ENCODE measurements at regions not wholly inside any gene's neighbourhood (a gene's known extent, or its start where the extent isn't known, plus 50 kb on each side); places are given as distances from the start of the nearest gene placed in this dataset.

- 82% methylated on average over 3 of the region's 3 CpGs; no CpG with 5 or more reads in 1 of the 2 experiments for WGBS, 2 experiments (ENCODE audit: extremely low coverage in 1 of 2, insufficient coverage in 1 of 2, insufficient read length in 1 of 2, insufficient replicate concordance in 2 of 2, low coverage in 1 of 2, low lambda C conversion rate in 2 of 2, missing lambda C conversion rate in 1 of 2)
- H3K4me1 ChIP-seq (replicated peaks in 1 of 4; ENCODE audit: control insufficient read depth in 3 of 4, insufficient read depth in 4 of 4, low read length in 3 of 4) = no peaks in the 10 kb centered on the region
- no peak for FAIRE-seq
- H3K36me3 ChIP-seq (ENCODE audit: control insufficient read depth in 2 of 4, insufficient read depth in 4 of 4, low read length in 3 of 4) = no peaks in the 10 kb centered on the region
- H3K9ac ChIP-seq (replicated peaks in 1 of 4; ENCODE audit: extremely low read depth in 1 of 4, low read depth in 3 of 4, low read length in 3 of 4) = no peak overlapping the region
- H3K4ac ChIP-seq (replicated peaks; ENCODE audit: insufficient read length, low read depth, low read length) = no peak overlapping the region
- H4K8ac ChIP-seq (ENCODE audit: extremely low read depth, insufficient read depth, low read length) = no peak overlapping the region
- no peak for DNase-seq (ENCODE audit: low read depth in 1 of 2, low spot score in 2 of 2)
- no peaks in the 10 kb centered on the region for H4K20me1 ChIP-seq (replicated peaks in 1 of 2; ENCODE audit: control insufficient read depth in 1 of 2, insufficient read depth in 2 of 2, low read length in 2 of 2)
- H3K23me2 ChIP-seq (ENCODE audit: low read depth, low read length) = no peaks in the 10 kb centered on the region
- H3K4me3 ChIP-seq (ENCODE audit: extremely low read depth in 1 of 4, insufficient read depth in 2 of 4, low read depth in 3 of 4, low read length in 4 of 4) = no peak overlapping the region
- no peak overlapping the region for H2BK5ac ChIP-seq (ENCODE audit: low read depth, low read length)
- no peaks in the 10 kb centered on the region for H3K27me3 ChIP-seq (replicated peaks in 1 of 4; ENCODE audit: control insufficient read depth in 3 of 4, extremely low read depth in 1 of 4, insufficient read depth in 3 of 4, low read length in 3 of 4)
- no peak overlapping the region for H2BK120ac ChIP-seq (replicated peaks; ENCODE audit: low read depth, low read length)
- H3K27ac ChIP-seq (ENCODE audit: low read depth, low read length) = no peak overlapping the region
- H2BK15ac ChIP-seq (ENCODE audit: low read length) = no peak overlapping the region
- H3K18ac ChIP-seq (ENCODE audit: extremely low read depth, low read length) = no peak overlapping the region
- H2AFZ ChIP-seq (ENCODE audit: low read length) = no peak overlapping the region
- no peak overlapping the region for H3K56ac ChIP-seq (replicated peaks; ENCODE audit: insufficient read length, low read depth, low read length)
- ChIA-PET POLR2A (ENCODE audit: partially characterized antibody) (no interaction called here), CTCF (ENCODE audit: partially characterized antibody) (interaction anchor here (0.5 to 4.7 kb wide), 4 partner anchors 8 to 780 kb away, joined by 3 to 19 read pairs (median 5); no protein-coding TSS in a partner anchor)
- H2AK5ac ChIP-seq (ENCODE audit: low read depth, low read length) = no peak overlapping the region
- H3K14ac ChIP-seq (ENCODE audit: insufficient read length) = no peak overlapping the region
- H4K5ac ChIP-seq (ENCODE audit: insufficient read length, low read depth, low read length) = no peak overlapping the region
- no peak overlapping the region for H4K91ac ChIP-seq (replicated peaks; ENCODE audit: insufficient read length, low read length)
- H3K79me1 ChIP-seq (ENCODE audit: low read depth, low read length) = no peaks in the 10 kb centered on the region
- no peaks in the 10 kb centered on the region for H3K9me3 ChIP-seq (ENCODE audit: insufficient read depth in 2 of 2, low read depth in 1 of 2, low read length in 1 of 2)
- H2BK12ac ChIP-seq (ENCODE audit: low read depth, low read length) = no peak overlapping the region
- no peak overlapping the region for H3K23ac ChIP-seq (ENCODE audit: insufficient read length)
- H3K4me2 ChIP-seq (ENCODE audit: insufficient read depth in 1 of 2, low read depth in 2 of 2, low read length in 2 of 2) = no peak overlapping the region
- no peaks in the 10 kb centered on the region for H3K79me2 ChIP-seq (ENCODE audit: control insufficient read depth in 1 of 2, insufficient read depth in 2 of 2, low read length in 2 of 2)
- no peak overlapping the region for H2BK20ac ChIP-seq (ENCODE audit: low read length)
- no peak for TF ChIP-seq ZNF274 (IDR thresholded peaks at IDR 0.05; ENCODE audit: borderline replicate concordance, extremely low read depth, low read length)
Observed at GRCh38 chr2:116088236-116088635, 1645.8 kb downstream of the DPP10 start.

All from H1 (cell line).